ENCODE measurements at regions not wholly inside any gene's neighbourhood (a gene's known extent, or its start where the extent isn't known, plus 50 kb on each side); places are given as distances from the start of the nearest gene placed in this dataset.

DNA sequence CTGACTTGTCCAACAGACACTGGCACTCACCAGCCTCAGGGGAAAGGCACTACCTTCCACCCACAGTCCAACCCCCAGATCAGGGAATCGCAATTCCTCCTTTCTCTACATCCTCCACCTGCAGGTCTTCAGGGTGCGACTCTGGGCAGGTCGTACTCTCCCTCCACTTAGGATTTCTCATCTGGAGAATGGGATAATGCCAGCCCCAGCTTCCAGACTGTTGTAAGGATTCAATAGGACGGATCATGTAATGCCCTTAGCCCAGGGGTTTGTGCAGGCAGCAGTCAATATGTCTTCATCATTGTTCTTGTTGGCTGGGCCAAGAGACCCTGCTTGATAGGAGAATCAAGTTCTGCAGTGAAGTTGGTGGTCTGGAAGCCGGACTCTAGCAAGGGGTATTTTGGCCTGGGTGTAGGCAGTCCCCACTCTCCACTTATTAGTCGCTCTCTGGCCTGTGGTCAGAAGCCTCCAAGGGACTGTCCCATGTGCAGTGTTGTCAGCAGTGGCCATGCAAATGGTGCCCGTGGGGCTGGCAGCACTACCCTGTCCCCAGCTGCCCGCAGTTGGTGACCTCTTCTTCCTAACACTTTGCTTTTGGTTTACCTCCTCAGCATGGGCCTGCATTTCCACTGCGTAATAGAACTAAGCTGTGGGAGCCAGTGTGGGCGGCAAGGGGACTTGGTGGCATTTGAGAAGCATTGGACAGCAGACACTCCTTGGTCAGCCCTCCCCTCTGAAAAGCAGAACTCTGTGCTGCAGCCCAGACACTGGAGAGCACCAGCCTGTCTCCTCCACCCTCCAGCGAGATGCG lies 172.4 kb upstream of the HS6ST1 start:
- no peaks in the 10 kb centered on the region for H3K9me3 Mint-ChIP-seq
- peaks cover 6% of the 10 kb centered on the region for H3K27me3 Mint-ChIP-seq

DNA sequence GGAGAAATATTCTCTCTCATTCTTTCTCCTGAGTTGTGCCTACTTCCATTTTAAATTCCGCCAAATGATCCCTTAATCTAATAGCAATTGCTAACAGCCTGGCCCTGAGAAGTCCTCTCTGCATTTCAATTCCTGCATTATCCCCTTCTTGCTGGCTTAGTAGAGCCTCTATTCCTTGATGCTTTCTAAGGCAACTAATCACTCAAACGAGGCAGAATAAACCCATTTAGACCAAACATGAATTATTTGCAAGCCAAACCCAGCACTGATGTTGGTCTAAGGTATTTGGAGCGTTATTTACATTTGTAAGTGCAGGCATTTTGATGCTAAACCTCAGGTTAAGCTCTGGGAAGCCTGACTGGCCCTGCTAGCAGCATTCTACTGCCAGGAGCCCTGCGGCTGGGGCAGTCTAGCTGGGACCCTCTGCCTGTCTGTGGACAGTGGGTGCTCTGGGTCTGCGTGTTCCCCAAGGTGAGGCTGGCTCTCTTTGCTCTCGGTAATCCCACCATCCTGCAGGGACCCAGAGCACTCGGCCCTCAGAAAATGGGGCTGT lies 173.1 kb upstream of the HS6ST1 start:
- Mint-ChIP-seq H3K36me3 (ENCODE audit: low read depth) (no peaks in the 10 kb centered on the region), H3K27ac (no peak overlapping the region), H3K4me3 (no peak overlapping the region), H3K9me3 (no peaks in the 10 kb centered on the region), H3K4me1 (no peaks in the 10 kb centered on the region), H3K27me3 (peaks cover 6% of the 10 kb centered on the region)
- intact Hi-C loops (cut with micrococcal nuclease): no loop called here
- no peak for DNase-seq

More for the DNA sequence above, 172.4 kb upstream of the HS6ST1 start:
- intact Hi-C loops (cut with micrococcal nuclease): no loop called here
- Mint-ChIP-seq H3K36me3 (ENCODE audit: low read depth) (no peaks in the 10 kb centered on the region), H3K27ac (no peak overlapping the region), H3K4me3 (no peak overlapping the region), H3K4me1 (no peaks in the 10 kb centered on the region)
- DNase-seq: no peak

DNA sequence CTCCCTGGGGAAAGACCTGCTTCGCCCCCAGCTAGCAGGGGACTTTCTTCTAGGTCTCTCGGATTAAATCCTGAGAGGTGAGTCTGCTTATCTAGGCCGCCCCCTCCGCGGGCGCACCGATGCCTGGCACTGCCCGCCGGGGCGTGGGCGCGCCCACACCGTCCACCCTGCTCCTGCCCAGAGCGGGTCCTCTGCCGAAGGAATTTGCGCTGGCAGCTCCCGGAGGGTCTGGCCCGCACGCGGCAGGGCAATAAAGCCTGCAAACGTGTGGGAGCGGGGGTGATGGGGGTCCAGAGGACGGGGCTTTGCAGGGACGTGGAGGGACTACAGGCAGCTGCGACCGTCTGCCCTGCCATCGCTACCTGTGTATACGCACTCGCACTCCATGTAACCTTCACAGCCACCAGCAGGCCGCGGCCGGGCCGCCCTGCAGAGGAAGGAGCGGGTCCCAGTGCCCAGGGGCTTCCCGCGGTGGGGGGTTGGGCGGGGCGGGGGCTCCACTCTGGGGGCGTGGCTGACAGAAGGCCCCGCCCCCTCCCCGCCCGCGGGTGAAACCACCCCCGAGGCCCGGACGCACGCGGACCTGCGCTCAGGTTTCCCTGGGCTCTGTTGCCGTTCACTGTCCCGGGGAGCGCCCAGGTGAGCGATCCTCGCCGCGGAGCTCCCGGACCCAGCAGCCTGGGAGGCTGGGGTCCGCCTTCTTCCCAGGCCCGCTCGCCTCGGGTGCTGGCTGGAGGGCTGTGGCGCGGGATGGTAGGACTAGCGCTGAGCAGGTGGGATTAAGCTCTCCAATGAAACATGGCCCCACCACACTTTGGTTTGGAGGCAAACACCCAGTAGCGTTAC lies 174.5 kb upstream of the HS6ST1 start:
- Mint-ChIP-seq H3K9me3 (no peaks in the 10 kb centered on the region), H3K4me3 (no peak overlapping the region), H3K36me3 (ENCODE audit: low read depth) (no peaks in the 10 kb centered on the region), H3K4me1 (no peaks in the 10 kb centered on the region), H3K27me3 (peaks cover 5% of the 10 kb centered on the region), H3K27ac (no peak overlapping the region)
- intact Hi-C loops (cut with micrococcal nuclease): no loop called here
- DNase-seq: no peak

DNA sequence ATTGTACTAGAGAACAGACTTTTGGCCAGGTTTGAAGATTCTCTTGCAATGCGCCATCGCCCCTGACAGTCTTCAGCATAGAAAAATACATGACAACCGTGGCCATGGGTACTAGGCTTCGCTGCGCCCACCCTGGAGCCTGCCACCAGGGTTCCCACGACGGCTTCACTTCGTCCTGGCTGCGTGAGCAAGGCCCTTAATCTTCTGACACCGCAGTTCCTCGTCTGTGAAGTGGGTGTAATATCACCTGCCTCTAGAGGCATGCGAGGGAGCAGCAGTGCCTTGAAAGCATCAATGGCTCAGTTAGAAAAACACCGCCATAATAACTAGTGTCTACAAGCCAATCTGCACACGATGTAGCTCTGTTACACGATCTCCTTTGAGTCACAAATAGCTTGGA lies 175.2 kb upstream of the HS6ST1 start:
- intact Hi-C loops (cut with micrococcal nuclease): no loop called here
- Mint-ChIP-seq H3K4me3 (no peak overlapping the region), H3K27ac (no peak overlapping the region), H3K9me3 (no peaks in the 10 kb centered on the region), H3K27me3 (no peaks in the 10 kb centered on the region), H3K4me1 (no peaks in the 10 kb centered on the region), H3K36me3 (ENCODE audit: low read depth) (no peaks in the 10 kb centered on the region)
- DNase-seq: no peak

DNA sequence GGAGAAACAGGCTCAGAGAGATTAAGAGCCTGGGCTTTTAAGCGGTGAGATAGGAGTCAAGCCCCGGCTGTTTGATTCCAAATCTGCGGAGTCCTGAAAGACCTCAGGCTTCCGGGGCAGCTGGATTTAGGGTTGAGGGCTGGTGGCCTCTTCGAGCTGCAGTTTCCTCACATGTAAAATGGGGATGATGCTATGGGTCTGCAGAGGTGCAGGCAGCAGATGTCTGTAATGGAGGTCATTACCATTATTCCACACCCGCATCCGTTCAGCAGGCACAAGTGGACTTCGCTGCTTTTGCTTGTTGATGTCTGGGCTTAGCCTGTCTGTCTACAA lies 175.6 kb upstream of the HS6ST1 start:
- no peak overlapping the region for H3K27ac Mint-ChIP-seq
- H3K4me1 Mint-ChIP-seq: no peaks in the 10 kb centered on the region
- no peaks in the 10 kb centered on the region for H3K9me3 Mint-ChIP-seq
- H3K4me3 Mint-ChIP-seq: no peak overlapping the region
- no peaks in the 10 kb centered on the region for H3K27me3 Mint-ChIP-seq
- no peak for DNase-seq
- no peaks in the 10 kb centered on the region for H3K36me3 Mint-ChIP-seq (ENCODE audit: low read depth)
- intact Hi-C loops (cut with micrococcal nuclease): no loop called here

DNA sequence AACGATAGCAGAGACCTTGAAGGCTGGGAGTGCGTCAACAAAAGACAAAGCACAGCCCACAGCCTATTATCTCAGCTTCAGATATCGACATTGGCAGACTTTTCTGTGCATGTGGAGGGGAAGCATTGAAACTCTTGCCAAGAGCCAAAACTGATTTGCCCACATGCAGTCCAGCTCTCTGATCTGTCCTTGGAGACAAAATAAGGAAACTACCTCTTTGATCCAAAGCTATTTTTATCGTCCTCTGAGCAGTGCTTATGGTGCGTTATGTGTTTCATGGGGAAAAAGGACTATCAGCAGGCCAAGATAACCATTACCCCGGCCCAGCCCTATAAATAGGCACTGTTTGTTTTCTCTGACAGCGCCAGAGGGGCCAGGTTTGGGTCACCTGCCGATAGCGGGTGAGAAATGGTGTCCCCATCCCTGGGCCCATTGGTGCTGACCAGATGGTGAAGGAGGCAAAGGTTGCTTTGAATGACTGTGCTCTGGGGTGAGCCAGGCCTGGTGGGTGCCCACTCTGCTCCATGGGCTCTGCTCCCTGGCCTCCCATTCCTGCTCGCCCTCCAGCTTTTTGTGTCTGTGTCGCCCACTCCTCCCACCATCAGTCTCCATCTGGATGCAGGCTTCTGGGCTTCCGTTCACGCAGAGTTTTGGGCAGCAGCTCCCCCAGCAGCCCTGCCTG lies 176.1 kb upstream of the HS6ST1 start:
- intact Hi-C loops (cut with micrococcal nuclease): no loop called here
- no peaks in the 10 kb centered on the region for H3K27me3 Mint-ChIP-seq
- no peak overlapping the region for H3K4me3 Mint-ChIP-seq
- no peak overlapping the region for H3K27ac Mint-ChIP-seq
- no peak for DNase-seq
- no peaks in the 10 kb centered on the region for H3K9me3 Mint-ChIP-seq
- no peaks in the 10 kb centered on the region for H3K36me3 Mint-ChIP-seq (ENCODE audit: low read depth)
- no peaks in the 10 kb centered on the region for H3K4me1 Mint-ChIP-seq

DNA sequence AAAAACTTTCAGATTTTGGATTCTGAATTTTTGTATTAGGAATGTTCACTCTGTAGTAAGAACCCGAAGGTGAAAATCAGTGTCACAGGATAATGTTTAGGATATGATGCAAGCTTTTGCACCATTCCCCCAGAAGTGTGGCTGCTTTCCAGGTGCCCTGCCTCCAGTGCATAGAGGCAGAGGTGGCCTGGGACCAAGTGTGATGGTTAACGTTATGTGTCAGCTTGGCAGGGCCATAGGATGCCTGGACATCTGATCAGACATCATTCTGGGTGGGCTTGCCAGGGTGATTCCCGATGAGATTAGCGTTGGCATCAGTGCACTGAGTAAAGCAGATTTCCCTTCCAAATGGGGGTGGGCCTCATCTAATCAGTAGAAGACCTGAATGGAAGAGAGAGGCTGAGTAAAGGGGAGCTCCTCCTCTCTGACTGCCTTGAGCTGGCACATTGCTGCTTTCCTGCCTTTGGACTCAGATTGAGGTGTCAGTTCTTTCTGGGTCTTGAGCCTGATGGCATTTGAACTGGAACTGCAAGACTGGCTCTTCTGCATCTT lies 177.4 kb upstream of the HS6ST1 start:
- no peak overlapping the region for H3K4me3 Mint-ChIP-seq
- no peaks in the 10 kb centered on the region for H3K9me3 Mint-ChIP-seq
- intact Hi-C loops (cut with micrococcal nuclease): no loop called here
- H3K27me3 Mint-ChIP-seq: no peaks in the 10 kb centered on the region
- H3K27ac Mint-ChIP-seq: no peak overlapping the region
- DNase-seq: no peak
- no peaks in the 10 kb centered on the region for H3K36me3 Mint-ChIP-seq (ENCODE audit: low read depth)
- H3K4me1 Mint-ChIP-seq: no peaks in the 10 kb centered on the region

DNA sequence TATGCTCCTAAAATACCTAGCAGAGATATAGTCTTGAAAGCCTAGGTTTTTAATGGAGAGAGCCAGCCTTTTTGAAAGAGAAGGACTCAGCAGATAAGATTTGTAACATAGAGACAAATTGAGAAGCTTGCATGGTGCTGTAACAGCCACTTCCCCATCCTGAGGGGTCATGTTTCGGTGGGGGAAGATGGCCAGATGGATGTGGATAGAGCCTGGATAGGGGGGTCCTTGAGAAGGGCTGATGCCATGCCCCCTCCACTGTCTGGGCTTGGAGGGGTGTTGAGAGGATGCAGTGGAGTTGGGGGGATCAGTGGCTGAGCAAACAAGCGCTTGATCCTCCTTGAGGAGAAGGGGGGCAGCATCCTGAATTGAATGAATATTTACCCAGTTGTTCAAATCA lies 178.0 kb upstream of the HS6ST1 start:
- no peak for DNase-seq
- H3K27ac Mint-ChIP-seq: no peak overlapping the region
- intact Hi-C loops (cut with micrococcal nuclease): no loop called here
- no peaks in the 10 kb centered on the region for H3K27me3 Mint-ChIP-seq
- H3K4me3 Mint-ChIP-seq: no peak overlapping the region
- H3K36me3 Mint-ChIP-seq (ENCODE audit: low read depth): no peaks in the 10 kb centered on the region
- H3K9me3 Mint-ChIP-seq: no peaks in the 10 kb centered on the region
- no peaks in the 10 kb centered on the region for H3K4me1 Mint-ChIP-seq

DNA sequence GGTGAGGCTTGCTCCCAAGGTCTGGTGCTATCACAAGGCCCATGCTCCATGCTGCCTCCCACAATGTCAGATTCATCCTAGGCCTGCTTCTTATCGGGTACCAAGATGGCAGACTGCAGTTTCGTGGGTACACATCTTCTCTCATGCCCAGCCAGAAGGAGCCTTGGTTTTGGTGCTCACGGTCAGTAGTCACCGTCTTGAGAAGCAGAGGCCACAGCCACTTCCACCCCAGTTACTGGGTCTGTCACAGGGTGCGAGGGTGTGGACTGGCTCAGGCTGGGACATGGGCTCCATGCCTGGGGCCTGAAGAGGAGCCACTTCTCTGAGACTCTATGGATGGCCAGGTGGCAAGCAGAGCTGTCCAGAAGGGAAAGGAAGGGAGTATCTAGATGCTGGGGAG lies 178.8 kb upstream of the HS6ST1 start:
- no peak overlapping the region for H3K27ac Mint-ChIP-seq
- no peaks in the 10 kb centered on the region for H3K36me3 Mint-ChIP-seq (ENCODE audit: low read depth)
- H3K4me1 Mint-ChIP-seq: no peaks in the 10 kb centered on the region
- intact Hi-C loops (cut with micrococcal nuclease): no loop called here
- no peaks in the 10 kb centered on the region for H3K9me3 Mint-ChIP-seq
- H3K4me3 Mint-ChIP-seq: no peak overlapping the region
- DNase-seq: no peak
- H3K27me3 Mint-ChIP-seq: no peaks in the 10 kb centered on the region

DNA sequence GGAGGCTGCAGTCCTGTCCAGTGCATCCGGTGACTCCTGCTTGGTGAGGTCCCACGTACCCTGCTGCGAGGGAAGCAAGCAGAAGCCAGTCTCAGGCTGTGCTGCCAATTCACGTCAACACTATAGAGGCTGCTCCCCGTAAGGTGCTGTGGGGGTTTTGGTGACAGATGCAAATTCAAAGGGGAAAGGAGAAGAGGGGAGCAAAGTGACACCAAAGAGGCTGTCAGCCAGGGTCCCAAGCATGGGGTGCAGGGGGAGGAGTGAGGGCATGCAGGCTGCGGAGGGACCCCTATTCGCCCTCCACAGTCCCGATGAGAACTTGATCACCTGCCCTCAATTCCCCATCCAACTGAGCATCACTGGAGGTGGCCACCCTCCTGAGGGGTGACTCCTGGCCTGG lies 179.4 kb upstream of the HS6ST1 start:
- Mint-ChIP-seq H3K27ac (no peak overlapping the region), H3K27me3 (no peaks in the 10 kb centered on the region), H3K4me1 (no peaks in the 10 kb centered on the region), H3K36me3 (ENCODE audit: low read depth) (no peaks in the 10 kb centered on the region), H3K4me3 (no peak overlapping the region), H3K9me3 (no peaks in the 10 kb centered on the region)
- DNase-seq: no peak
- intact Hi-C loops (cut with micrococcal nuclease): no loop called here

DNA sequence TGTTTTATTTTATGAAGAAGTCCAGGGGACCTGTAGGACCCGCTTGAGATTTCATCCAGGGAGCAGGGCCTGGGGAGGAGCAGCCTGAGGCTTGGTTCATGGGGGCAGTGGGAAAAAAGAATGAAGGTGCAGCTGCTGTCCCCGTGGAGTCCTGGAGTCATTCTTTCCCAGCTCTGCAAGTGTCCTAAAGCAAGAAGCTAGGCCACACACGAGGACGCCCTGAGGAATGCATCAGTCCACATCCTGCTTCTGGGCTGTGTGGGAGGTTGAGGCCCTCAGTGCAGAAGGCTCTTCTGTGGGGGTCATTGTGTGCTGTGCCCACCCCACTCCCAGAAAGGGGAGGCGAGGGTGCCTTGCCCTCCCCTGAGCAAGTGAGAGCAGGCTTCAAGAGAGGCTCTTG lies 179.9 kb upstream of the HS6ST1 start:
- H3K27ac Mint-ChIP-seq: no peak overlapping the region
- H3K4me3 Mint-ChIP-seq: no peak overlapping the region
- H3K4me1 Mint-ChIP-seq: no peaks in the 10 kb centered on the region
- H3K9me3 Mint-ChIP-seq: no peaks in the 10 kb centered on the region
- DNase-seq: no peak
- no peaks in the 10 kb centered on the region for H3K27me3 Mint-ChIP-seq
- H3K36me3 Mint-ChIP-seq (ENCODE audit: low read depth): no peaks in the 10 kb centered on the region
- intact Hi-C loops (cut with micrococcal nuclease): no loop called here

DNA sequence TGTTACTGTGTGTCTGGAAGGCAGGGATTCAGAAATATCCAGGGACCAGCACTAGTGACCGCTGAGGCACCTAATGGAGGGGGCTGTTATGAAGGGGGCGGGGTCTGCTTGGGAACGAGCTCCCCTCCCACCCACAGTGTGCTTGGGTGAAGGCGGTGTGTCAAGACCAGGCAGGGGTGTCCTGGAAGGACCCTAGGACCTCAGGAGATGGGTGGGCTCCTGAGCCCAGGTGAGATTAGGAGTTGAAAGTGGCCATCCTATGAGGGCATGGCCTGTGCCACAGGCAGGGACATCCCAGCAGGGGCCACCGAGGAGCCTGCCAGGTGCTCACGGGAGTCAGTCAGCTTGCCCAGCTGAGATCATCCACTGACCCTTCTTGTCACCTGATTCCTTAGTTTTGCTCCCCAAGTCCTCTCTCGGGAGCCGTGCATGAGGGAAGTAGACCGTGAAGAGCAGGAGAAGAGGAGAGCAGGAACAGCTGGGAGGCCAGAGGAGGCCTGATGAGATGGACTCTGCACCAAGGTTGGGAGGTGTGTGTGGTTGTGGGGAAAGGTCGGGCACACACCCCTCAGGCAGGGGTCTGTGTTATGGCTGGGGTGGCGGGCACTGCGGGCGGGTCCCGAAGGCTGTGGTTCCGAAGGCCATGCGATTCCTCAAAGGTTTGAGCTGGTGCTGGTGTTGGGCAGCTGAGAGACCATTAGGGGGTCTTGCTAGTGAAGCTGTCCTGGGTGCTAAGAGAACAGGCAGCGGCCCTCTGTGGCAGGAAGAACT lies 180.9 kb upstream of the HS6ST1 start:
- intact Hi-C loops (cut with micrococcal nuclease): no loop called here
- no peaks in the 10 kb centered on the region for H3K4me1 Mint-ChIP-seq
- H3K9me3 Mint-ChIP-seq: no peaks in the 10 kb centered on the region
- no peak overlapping the region for H3K27ac Mint-ChIP-seq
- no peaks in the 10 kb centered on the region for H3K27me3 Mint-ChIP-seq
- H3K4me3 Mint-ChIP-seq: no peak overlapping the region
- no peak for DNase-seq
- H3K36me3 Mint-ChIP-seq (ENCODE audit: low read depth): no peaks in the 10 kb centered on the region

DNA sequence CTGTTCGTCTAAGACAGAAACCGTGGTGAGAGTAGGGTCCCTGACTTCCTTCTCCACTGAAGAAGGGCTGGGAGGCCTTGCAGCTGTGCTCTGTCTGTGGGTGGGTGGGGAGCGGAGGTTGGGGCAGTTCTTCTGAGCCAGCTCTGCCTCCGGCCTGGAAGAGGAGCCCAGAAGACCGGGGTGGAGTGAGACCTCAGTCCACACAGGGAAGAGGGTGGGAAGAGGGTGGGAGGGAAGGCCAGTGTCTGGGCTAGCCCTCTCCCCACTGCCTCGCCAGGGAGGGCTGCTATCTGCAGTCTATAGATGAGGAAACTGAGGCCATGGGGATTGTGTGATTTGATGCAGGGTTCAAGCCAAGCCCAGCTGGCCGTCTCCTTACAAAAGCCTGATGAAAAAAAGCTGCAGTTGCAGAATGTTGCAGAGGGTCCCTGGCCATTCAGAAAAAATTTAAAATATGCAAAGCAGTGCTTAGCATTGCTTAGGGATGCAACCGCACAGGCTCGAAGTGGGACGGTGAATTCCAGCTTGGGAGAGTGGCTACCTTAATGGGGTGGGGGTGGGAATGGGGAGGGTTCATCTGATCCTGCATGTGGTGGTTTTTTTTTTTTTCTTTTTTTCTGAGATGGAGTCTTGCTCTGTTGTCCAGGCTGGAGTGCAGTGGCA lies 181.6 kb upstream of the HS6ST1 start:
- Mint-ChIP-seq H3K4me1 (no peaks in the 10 kb centered on the region), H3K4me3 (no peak overlapping the region), H3K27me3 (no peaks in the 10 kb centered on the region), H3K9me3 (no peaks in the 10 kb centered on the region), H3K36me3 (ENCODE audit: low read depth) (no peaks in the 10 kb centered on the region), H3K27ac (no peak overlapping the region)
- intact Hi-C loops (cut with micrococcal nuclease): no loop called here
- DNase-seq: no peak
